ENCODE measurements at regions not wholly inside any gene's neighbourhood (a gene's known extent, or its start where the extent isn't known, plus 50 kb on each side); places are given as distances from the start of the nearest gene placed in this dataset.

DNA sequence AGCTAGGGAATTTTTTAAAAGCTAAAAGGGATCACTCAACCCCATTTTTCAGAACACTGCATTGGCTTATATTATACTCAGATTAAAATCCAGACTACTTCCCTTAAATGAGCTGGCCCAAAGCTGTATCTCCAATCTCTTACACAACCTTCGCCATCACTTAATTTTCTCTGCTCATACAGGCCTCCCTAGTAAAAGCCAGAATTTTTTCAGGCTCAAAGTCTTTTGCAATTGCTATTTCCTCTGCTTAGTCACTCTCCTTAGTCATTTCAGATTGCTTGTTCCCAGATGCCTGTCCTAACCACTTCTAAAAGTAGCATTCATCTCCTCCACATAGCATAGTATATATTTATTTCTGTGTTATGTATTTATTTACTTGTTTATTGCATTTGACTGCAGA lies 1587.9 kb upstream of the ADGRL3 start:
- no peak overlapping the region for H3K27ac Mint-ChIP-seq
- no peaks in the 10 kb centered on the region for H3K4me1 Mint-ChIP-seq (ENCODE audit: low read depth)
- H3K4me3 Mint-ChIP-seq = no peak overlapping the region
- H3K27me3 Mint-ChIP-seq (ENCODE audit: low read depth) = no peaks in the 10 kb centered on the region
- H3K36me3 Mint-ChIP-seq (ENCODE audit: low read depth) = no peaks in the 10 kb centered on the region
- H3K9me3 Mint-ChIP-seq = peaks cover 9% of the 10 kb centered on the region

DNA sequence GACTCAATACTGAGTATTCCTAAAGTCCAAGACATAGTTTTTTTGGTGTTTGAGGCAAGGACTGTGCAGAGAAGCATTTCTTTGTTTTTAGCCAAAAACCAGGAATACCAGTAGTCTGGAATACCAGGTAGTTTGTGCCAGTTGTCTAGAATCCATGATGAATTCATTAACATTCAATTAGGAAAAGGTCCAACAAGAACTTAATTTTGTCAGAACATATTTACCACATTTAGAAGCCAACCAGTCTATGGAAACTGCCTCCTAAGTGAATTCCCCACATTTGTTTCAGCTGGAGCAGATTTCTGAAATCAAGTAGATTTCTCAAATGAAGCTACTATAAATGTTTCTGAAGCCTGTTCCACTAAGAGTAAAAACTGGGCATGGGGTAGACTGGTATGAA lies 1584.8 kb upstream of the ADGRL3 start:
- Mint-ChIP-seq H3K4me3 (no peak overlapping the region), H3K36me3 (ENCODE audit: low read depth) (no peaks in the 10 kb centered on the region), H3K9me3 (peaks cover 9% of the 10 kb centered on the region), H3K4me1 (ENCODE audit: low read depth) (no peaks in the 10 kb centered on the region), H3K27ac (no peak overlapping the region), H3K27me3 (ENCODE audit: low read depth) (no peaks in the 10 kb centered on the region)

DNA sequence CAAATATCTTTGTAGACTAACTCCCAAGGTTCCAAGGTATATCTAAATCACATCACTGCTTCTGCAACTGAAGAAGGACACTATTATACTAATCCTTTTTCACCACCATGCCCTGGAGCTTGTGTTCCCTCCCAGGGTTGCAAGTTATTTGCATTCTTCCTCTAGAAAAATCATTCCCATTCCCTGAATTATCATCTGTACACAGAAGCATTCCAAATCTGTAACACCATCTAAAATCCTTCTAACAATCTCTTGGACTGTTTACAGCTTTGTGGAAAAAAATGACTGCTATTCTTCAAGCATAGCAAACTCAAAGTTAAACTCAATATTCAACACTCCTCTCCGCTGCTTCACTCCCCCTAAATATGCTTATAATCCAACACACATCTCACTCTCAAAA lies 1570.8 kb upstream of the ADGRL3 start:
- Mint-ChIP-seq H3K9me3 (no peaks in the 10 kb centered on the region), H3K36me3 (ENCODE audit: low read depth) (no peaks in the 10 kb centered on the region), H3K4me1 (ENCODE audit: low read depth) (no peaks in the 10 kb centered on the region), H3K4me3 (no peak overlapping the region), H3K27me3 (ENCODE audit: low read depth) (no peaks in the 10 kb centered on the region), H3K27ac (no peak overlapping the region)

DNA sequence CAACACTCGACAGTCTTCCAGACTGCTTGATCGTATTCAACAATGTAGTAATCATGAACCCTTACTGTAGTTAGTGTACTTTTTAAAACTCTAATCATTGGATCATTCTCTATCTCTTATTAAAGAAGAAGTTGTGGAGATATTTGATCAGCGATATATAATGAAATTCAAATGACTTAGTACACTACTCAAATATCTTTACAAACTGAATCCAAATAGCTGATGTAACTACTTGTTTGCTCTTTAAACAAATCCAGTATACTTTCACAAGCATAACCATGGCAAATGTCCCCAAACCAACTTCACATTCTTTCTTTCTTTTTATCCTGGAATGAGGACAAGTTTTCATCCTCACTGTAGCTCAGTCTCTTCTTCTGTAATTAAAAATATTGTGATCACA lies 1569.9 kb upstream of the ADGRL3 start:
- no peaks in the 10 kb centered on the region for H3K4me1 Mint-ChIP-seq (ENCODE audit: low read depth)
- H3K27me3 Mint-ChIP-seq (ENCODE audit: low read depth) = no peaks in the 10 kb centered on the region
- H3K9me3 Mint-ChIP-seq = no peaks in the 10 kb centered on the region
- H3K27ac Mint-ChIP-seq = no peak overlapping the region
- H3K36me3 Mint-ChIP-seq (ENCODE audit: low read depth) = no peaks in the 10 kb centered on the region
- no peak overlapping the region for H3K4me3 Mint-ChIP-seq

DNA sequence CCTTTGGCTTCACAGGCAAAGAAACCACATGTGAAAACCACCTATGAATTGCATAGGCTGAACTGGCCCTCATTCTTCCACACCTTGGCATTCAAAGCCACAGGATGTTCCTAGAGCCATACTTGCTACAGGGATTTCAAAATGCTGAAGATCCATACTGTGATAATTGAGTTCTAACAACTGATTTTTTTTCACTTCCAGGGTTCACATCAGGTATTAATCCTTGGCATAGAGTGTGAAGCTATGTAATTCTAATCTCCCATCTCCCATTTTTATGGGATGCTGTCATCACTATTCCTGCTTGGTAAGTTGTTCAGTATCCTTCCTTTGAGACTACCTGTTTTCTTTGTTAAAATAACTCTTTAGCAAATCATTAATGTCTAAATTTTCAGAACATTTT lies 1569.2 kb upstream of the ADGRL3 start:
- Mint-ChIP-seq H3K36me3 (ENCODE audit: low read depth) (no peaks in the 10 kb centered on the region), H3K27ac (no peak overlapping the region), H3K4me3 (no peak overlapping the region), H3K4me1 (ENCODE audit: low read depth) (no peaks in the 10 kb centered on the region), H3K9me3 (peaks cover 5% of the 10 kb centered on the region), H3K27me3 (ENCODE audit: low read depth) (no peaks in the 10 kb centered on the region)

DNA sequence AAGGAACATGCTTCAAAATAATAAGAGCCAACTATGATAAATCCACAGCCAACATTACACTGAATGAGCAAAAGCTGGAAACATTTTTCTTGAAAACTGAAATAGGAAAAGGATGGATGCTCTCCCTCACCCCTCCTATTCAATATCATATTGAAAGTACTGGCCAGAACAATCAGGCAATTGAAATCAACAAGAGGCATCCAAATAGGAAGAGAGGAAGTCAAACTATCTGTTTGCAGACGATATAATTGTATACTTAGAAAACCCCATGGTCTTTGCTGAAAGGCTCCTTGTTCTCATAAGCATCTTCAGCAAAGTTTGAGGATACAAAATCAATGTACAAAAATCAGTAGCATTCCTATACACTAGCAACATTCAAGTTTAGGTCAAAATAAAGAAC lies 1562.5 kb upstream of the ADGRL3 start:
- Mint-ChIP-seq H3K4me1 (ENCODE audit: low read depth) (no peaks in the 10 kb centered on the region), H3K27ac (no peak overlapping the region), H3K4me3 (no peak overlapping the region), H3K27me3 (ENCODE audit: low read depth) (no peaks in the 10 kb centered on the region), H3K36me3 (ENCODE audit: low read depth) (no peaks in the 10 kb centered on the region), H3K9me3 (peaks cover 28% of the 10 kb centered on the region)

DNA sequence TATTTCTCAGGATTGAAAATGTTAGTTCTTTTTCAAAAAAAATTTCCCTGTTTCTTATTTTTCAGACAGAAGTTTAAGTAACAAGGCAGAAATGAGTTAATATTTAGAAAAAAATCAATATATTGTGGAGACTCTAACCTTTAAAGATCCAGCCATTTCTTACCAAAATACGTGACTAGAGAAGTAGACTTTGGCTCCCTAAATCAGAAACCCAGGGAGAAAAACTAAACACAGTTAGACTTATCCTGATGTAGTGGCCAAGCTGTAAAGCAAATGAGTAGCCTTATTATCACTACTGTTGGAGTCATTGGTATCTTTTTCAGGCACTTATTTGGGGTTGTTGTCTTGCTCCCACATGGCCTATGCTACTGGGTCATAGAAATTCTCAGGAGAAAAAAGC lies 1556.4 kb upstream of the ADGRL3 start:
- Mint-ChIP-seq H3K4me3 (no peak overlapping the region), H3K27ac (no peak overlapping the region), H3K36me3 (ENCODE audit: low read depth) (no peaks in the 10 kb centered on the region), H3K4me1 (ENCODE audit: low read depth) (no peaks in the 10 kb centered on the region), H3K9me3 (peaks cover 10% of the 10 kb centered on the region), H3K27me3 (ENCODE audit: low read depth) (no peaks in the 10 kb centered on the region)

DNA sequence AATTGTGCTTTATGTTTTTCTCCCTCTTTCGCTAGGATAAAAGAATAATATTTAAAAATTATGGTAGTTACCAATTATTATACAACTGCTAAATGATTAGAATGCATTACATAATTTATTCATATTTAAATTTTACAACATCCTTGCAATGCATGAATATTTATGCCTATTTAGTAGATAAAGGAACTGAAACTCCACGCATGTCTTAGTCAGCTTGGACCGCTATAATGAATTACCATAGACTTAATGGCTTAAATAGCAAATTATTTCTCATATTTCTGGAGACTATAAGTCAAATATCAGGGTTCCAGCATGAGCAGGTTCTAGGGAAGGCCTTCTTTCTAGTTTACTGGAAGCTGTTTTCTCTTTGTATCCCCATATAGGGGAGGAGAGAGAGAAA lies 1555.4 kb upstream of the ADGRL3 start:
- no peak overlapping the region for H3K27ac Mint-ChIP-seq

DNA sequence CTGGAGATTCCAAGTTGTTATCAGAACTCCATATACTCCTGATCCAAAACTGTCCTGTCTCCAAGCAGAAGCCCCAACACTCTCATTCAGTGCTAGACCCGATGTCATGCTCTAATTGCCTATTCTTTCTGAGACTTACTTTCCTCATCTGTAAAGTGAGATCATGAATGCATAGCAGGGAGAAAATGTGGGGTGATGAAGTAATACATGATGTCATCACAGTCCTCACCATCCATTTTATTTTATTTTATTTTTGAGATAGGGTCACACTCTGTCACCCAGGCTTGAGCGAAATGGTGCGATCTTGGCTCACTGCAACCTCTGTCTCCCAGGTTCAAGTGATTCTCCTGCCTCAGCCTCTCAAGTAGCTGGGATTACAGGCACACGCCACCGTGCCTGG lies 1554.0 kb upstream of the ADGRL3 start:
- H3K4me3 Mint-ChIP-seq = no peak overlapping the region
- no peaks in the 10 kb centered on the region for H3K36me3 Mint-ChIP-seq (ENCODE audit: low read depth)

More for the DNA sequence above, 1555.4 kb upstream of the ADGRL3 start:
- Mint-ChIP-seq H3K36me3 (ENCODE audit: low read depth) (no peaks in the 10 kb centered on the region), H3K27me3 (ENCODE audit: low read depth) (no peaks in the 10 kb centered on the region), H3K4me3 (no peak overlapping the region), H3K9me3 (peaks cover 4% of the 10 kb centered on the region), H3K4me1 (ENCODE audit: low read depth) (no peaks in the 10 kb centered on the region)

DNA sequence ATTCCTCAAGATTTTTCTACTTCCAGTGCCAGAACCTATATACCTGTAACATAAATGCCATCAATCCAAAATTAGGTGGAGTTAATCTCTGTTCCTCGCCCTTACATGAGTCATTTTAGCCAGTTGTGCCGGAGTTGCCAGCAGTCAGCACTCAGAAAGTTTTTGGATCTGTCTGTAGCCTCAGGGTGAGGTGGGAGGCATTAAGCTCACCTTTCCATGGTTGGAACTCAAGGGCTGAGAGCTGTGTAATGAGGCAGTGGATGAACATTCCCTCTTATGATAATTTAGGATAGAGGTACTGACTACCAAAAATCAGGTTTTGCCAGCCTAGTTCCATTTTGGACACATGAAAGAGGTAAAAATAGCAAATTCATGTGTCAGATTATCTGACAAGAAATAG lies 1553.1 kb upstream of the ADGRL3 start:
- H3K4me3 Mint-ChIP-seq = no peak overlapping the region
- no peaks in the 10 kb centered on the region for H3K27me3 Mint-ChIP-seq (ENCODE audit: low read depth)
- H3K9me3 Mint-ChIP-seq = peaks cover 8% of the 10 kb centered on the region
- no peaks in the 10 kb centered on the region for H3K4me1 Mint-ChIP-seq (ENCODE audit: low read depth)
- no peaks in the 10 kb centered on the region for H3K36me3 Mint-ChIP-seq (ENCODE audit: low read depth)
- no peak overlapping the region for H3K27ac Mint-ChIP-seq

More for the DNA sequence above, 1554.0 kb upstream of the ADGRL3 start:
- peaks cover 7% of the 10 kb centered on the region for H3K9me3 Mint-ChIP-seq
- no peaks in the 10 kb centered on the region for H3K4me1 Mint-ChIP-seq (ENCODE audit: low read depth)
- no peaks in the 10 kb centered on the region for H3K27me3 Mint-ChIP-seq (ENCODE audit: low read depth)
- no peak overlapping the region for H3K27ac Mint-ChIP-seq

DNA sequence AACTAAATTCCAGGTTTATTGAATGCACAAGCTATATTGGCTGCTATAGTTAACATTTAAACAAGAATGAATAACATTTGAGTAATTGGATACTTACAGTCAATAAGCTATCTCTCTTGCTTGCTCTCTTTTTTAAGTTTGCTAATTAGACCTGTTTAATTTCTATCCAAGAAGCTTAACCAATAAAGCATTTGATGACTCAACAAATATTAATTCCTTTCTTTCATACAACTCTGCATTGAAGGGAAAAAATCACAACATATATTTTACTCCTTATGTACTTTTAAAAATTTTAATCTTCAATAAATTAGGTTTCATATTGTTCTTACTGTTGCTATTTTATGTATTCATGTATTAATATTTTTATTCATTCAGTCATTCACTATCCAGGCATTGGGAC lies 1552.6 kb upstream of the ADGRL3 start:
- H3K4me3 Mint-ChIP-seq = no peak overlapping the region
- no peaks in the 10 kb centered on the region for H3K4me1 Mint-ChIP-seq (ENCODE audit: low read depth)
- H3K27me3 Mint-ChIP-seq (ENCODE audit: low read depth) = no peaks in the 10 kb centered on the region
- no peak overlapping the region for H3K27ac Mint-ChIP-seq
- peaks cover 10% of the 10 kb centered on the region for H3K9me3 Mint-ChIP-seq
- H3K36me3 Mint-ChIP-seq (ENCODE audit: low read depth) = no peaks in the 10 kb centered on the region

DNA sequence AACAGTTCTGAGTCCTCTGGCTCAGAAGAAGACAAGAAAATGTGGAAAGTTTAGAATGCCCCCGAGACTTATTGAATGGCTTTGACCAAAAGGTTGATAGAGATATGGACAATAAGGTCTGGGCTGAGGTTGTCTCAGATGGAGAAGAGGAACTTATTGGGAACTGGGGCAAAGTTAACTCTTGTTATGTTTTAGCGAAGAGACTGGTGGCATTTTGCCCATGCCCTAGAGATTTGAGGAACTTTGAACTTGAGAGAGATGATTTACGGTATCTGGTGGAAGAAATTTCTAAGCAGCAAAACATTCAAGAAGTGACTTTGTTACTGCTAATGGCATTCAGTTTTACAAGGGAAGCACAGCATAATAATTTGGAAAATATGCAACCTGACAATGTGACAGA lies 1549.3 kb upstream of the ADGRL3 start:
- Mint-ChIP-seq H3K36me3 (ENCODE audit: low read depth) (no peaks in the 10 kb centered on the region), H3K4me3 (no peak overlapping the region), H3K27me3 (ENCODE audit: low read depth) (no peaks in the 10 kb centered on the region), H3K27ac (no peak overlapping the region), H3K9me3 (peaks cover 12% of the 10 kb centered on the region), H3K4me1 (ENCODE audit: low read depth) (no peaks in the 10 kb centered on the region)

DNA sequence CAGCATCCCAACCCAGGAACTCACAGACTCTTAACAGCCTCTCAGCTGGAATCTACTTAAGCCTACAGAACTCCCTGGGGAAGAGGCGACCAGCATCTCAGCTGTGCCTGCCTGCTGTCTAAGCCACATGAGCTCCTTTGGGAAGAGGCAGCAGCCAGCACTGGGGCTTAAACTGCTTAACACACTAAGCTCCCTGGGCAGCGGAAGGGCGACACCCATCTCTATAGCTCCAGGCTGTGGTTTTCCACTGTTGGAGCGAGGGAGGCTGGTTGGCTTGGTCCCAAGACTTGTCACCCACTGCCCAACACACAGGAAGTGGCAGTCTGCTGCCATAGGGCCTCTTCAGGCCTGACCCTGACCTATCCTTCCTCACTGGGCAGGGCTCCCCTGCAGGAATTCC lies 1544.1 kb upstream of the ADGRL3 start:
- no peak overlapping the region for H3K27ac Mint-ChIP-seq
- peaks cover 28% of the 10 kb centered on the region for H3K9me3 Mint-ChIP-seq
- H3K4me3 Mint-ChIP-seq = no peak overlapping the region
- no peaks in the 10 kb centered on the region for H3K4me1 Mint-ChIP-seq (ENCODE audit: low read depth)
- H3K36me3 Mint-ChIP-seq (ENCODE audit: low read depth) = no peaks in the 10 kb centered on the region
- H3K27me3 Mint-ChIP-seq (ENCODE audit: low read depth) = no peaks in the 10 kb centered on the region

DNA sequence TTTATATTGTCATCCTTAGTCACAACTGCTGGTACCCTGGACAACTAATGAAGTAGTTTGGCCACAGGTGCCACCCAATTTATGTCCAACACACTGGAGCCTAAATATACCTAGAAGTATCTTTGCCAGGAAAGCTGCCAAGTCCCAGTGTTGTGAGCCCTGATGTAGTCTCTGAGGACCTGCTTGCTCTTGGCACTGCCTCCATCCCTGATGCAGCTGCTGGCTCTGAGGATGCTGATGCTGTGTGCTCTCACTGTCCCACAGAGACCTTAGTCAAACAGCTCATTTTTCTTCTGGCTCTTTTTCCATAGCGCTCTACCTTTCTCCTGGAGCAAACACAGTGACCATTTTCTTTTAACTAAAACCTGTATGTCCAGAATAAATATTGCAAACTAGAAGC lies 1535.4 kb upstream of the ADGRL3 start:
- no peak overlapping the region for H3K4me3 Mint-ChIP-seq
- H3K27me3 Mint-ChIP-seq (ENCODE audit: low read depth) = no peaks in the 10 kb centered on the region
- H3K9me3 Mint-ChIP-seq = no peaks in the 10 kb centered on the region
- H3K27ac Mint-ChIP-seq = no peak overlapping the region
- H3K4me1 Mint-ChIP-seq (ENCODE audit: low read depth) = no peaks in the 10 kb centered on the region
- H3K36me3 Mint-ChIP-seq (ENCODE audit: low read depth) = no peaks in the 10 kb centered on the region

DNA sequence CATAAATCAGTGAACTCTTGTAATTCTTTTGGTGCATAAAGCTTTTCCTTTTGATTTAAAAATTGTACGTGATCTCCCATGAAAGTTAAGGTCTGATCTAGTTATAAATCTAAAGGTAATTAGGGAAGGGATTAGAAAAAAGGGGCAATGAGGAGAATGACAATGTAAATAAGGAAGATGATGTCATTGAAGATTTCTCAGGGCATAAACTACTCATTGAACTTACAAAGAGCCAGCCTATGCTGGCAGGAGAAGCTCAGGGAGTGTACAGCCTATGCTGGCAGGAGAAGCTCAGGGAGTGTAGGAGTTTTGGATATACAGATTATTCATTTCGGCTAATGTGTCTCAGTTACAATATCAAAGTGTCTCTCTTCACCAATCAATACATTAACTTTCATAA lies 1533.5 kb upstream of the ADGRL3 start:
- no peaks in the 10 kb centered on the region for H3K9me3 Mint-ChIP-seq
- H3K27ac Mint-ChIP-seq = no peak overlapping the region
- H3K4me1 Mint-ChIP-seq (ENCODE audit: low read depth) = no peaks in the 10 kb centered on the region
- no peaks in the 10 kb centered on the region for H3K27me3 Mint-ChIP-seq (ENCODE audit: low read depth)
- H3K4me3 Mint-ChIP-seq = no peak overlapping the region
- no peaks in the 10 kb centered on the region for H3K36me3 Mint-ChIP-seq (ENCODE audit: low read depth)

DNA sequence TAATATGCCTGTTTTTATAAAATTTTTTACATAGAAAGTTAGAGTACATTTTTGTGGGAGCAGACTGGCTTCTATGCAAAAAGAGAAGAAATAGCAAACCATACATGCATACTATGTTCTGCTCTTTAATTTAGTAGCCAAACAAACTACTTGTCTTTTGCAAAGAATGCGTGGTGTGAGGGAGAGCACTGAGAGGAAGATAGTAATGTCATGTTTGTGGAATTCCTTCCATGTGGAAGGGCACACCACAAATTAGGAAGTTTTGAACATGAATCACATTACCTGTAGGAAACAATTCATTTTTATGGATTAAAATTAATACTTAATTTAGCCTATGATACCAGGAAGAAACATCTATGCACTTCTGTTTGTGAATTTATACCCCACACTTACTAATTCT lies 1529.1 kb upstream of the ADGRL3 start:
- no peaks in the 10 kb centered on the region for H3K9me3 Mint-ChIP-seq
- no peaks in the 10 kb centered on the region for H3K27me3 Mint-ChIP-seq (ENCODE audit: low read depth)
- H3K4me1 Mint-ChIP-seq (ENCODE audit: low read depth) = no peaks in the 10 kb centered on the region
- H3K4me3 Mint-ChIP-seq = no peak overlapping the region
- no peak overlapping the region for H3K27ac Mint-ChIP-seq
- no peaks in the 10 kb centered on the region for H3K36me3 Mint-ChIP-seq (ENCODE audit: low read depth)
